IPS-11a (cell line): ENCODE measurements at regions not wholly inside any gene's neighbourhood (a gene's known extent, or its start where the extent isn't known, plus 50 kb on each side); places are given as distances from the start of the nearest gene placed in this dataset.

Experiments
- H3K4me3 ChIP-seq: one replicate; pipeline ENCODE4 v1.5.1; 2013; ENCODE audit warnings: low read depth, low read length, control low read depth

DNA sequence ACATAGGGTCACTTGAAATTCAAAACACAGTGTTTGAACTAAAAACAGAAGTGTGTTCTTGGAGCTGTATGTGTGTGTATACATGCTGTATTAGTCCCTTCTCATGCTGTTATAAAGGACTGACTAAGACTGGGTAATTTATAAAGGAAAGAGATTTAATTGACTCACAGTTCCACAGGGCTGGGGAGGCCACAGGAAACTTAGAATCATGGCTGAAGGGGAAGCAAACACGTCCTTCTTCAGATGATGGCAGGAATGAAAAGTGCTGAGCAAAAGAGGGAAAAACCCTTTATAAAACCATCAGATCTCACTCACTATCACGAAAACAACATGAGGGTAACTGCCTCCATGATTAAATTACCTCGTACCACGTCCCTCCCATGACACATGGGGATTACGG is 224.1 kb downstream of the BCAT1 start:
- H3K4me3 ChIP-seq = no peak overlapping the region

DNA sequence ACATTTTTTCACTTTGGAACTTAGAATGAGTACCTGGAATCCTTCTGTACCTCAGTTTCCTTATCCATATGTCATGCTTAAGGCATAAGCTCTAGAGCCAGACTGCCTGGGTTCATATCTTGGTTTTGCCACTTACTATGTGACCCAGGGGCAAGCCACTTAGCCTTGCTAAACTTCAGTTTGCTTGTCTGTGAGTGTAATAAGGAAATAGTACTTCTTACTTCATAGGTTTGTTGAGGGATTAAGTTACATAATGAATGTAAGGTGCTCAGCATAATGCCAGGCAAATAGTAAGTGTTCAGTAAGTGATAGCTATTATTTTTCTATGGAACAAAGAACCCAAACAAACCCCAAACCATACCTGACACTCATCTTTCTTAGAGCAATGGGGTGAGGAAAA is 225.1 kb downstream of the BCAT1 start:
- no peak overlapping the region for H3K4me3 ChIP-seq

DNA sequence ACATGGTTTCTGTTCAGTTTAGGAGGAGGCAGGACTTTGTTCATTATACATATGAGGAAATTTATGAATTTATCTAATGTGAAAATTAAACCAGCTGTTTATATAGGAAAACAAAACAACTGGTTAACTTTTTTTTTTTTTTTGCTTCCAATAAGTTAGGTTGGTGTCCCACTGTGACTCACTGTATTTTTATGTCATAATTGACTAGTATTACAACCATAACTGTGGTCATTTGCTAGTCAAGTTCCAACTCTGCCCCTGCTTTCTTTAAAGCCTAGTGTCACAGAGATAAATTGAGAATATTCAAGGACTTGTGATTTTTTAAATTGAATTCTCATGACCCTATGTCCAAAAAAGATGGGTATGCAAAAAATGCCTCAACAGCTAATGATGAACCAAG is 227.7 kb downstream of the BCAT1 start:
- no peak overlapping the region for H3K4me3 ChIP-seq

- H3K4me3 ChIP-seq = no peak overlapping the region
Measured at GRCh38 chr12:24719293-24719721, 229.6 kb downstream of the BCAT1 start.

DNA sequence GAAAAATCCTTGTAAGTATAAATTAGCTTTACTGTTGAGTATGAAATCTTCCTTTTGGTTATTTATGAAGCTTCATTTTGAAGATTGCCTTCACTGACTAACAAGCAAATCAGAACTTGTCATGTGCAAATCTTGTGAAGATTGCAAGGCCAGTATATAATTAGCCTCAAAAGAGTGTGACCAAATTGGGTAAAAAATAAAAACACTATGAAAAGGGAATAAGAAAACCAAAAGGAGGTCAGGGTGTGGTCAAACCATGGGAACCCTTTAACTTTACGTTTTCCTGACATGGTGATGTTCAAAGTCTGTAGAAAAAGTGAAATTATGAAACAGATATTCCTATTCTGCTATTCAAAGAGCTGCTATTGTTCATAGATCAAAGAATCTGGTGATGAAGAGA is 230.3 kb downstream of the BCAT1 start:
- no peak overlapping the region for H3K4me3 ChIP-seq

DNA sequence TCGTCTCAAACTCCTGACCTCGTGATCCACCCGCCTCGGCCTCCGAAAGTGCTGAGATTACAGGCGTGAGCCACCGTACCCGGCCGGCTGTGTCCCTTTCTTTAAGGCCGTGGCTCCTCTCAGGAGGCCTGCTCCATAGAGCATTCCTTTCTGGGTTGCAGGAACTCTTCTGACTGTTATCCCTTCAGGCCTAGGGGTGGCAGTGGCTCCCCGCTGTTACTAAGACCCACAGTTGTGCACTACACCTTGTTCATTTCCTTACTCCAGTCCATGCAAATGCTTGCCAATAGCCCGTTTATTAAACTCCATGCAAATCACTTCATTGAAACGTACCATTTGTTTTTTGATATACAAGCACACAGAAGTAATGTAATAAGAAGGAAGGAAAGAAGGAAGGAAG is 234.7 kb downstream of the BCAT1 start:
- H3K4me3 ChIP-seq = no peak overlapping the region

- no peak overlapping the region for H3K4me3 ChIP-seq
Measured at GRCh38 chr12:24711056-24712008, 237.6 kb downstream of the BCAT1 start.

- no peak overlapping the region for H3K4me3 ChIP-seq
Measured at GRCh38 chr12:24709216-24709615, 239.7 kb downstream of the BCAT1 start.

GRCh38 chr12:24708718-24709117 is 240.2 kb downstream of the BCAT1 start:
- H3K4me3 ChIP-seq = no peak overlapping the region

DNA sequence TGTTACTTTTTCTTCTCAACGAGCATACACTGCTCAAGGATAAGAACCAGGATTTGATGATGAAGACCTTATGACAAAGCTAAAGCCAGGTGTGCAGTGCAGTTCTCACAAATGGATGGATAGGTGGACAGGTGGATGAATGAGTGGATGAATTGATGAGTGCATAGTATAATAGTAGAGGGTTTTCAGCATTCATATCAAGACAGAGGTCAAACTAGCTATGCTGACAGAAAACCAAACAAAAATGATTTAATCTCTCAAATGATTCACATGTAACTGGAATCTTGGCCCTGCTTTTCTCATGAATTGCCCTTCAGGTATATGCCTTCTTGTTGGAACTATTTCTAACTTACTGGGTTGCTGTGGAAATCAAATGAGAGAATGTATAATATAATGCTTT is 240.9 kb downstream of the BCAT1 start:
- H3K4me3 ChIP-seq = no peak overlapping the region

DNA sequence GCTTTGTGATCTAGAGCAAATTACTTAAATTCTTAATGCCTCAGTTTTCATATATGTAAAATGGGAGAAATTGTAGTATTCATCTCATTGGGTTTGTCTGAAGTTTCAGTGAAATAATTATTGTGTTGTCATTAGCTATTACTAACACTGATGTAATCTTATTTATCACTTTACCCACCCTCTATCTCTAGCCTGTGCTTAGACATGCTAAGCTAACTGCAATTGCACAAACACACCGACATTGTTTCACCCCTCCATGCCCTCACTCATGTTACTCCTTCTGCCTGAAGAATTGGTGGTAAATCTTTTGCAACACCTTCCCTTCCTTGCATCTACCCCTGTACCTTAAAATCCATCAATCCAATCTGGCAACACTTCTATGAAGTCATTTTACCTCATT is 241.6 kb downstream of the BCAT1 start:
- H3K4me3 ChIP-seq = no peak overlapping the region

DNA sequence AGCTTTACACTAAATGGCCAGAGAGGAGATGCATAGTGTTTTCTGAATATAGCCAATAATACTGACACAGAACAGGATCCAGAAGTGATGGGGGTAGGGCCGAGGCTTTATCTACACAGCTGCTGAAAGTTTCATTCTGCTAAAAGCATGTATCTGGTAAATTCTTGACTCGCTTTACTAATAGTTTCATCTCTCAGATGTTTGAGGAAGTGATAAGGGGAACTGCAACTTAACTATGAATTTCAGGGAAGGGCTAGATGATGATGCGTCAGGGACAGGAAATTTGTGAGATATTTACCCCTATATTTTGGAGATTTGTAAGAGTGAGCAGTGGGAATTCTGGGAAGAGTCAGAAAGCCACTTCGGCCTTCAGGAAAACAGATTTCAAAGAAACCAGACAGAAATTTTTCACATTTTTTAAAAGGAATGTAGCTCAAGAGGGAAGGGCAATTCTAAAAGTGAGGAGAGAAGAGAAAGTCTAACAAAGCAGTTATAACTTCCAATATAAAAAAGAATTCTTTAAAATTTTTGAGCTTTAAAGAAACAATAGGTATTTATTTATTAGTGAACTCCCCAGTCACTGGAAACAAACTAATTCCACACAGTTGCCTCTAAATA is 243.1 kb downstream of the BCAT1 start:
- H3K4me3 ChIP-seq = no peak overlapping the region

DNA sequence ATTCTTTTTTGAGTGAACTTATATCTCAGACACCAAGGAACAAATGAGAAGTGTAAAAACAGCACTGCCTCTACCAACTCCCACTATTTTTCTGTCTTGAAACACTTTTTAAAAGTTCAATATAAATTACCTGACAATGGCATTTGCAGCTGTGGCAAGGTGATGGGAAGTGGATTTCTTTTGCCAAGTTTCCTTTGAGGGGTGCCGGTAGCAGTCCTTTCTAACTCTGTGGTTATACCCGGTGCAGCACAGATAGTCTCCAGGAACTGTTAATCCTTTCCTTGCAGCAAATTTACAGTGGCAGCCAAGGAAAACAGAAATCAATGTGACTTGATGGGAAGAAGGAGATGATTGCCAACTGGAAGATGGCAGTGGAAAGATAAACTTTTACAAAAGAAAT is 243.7 kb downstream of the BCAT1 start:
- no peak overlapping the region for H3K4me3 ChIP-seq

GRCh38 chr12:24701343-24701742 is 247.6 kb downstream of the BCAT1 start:
- H3K4me3 ChIP-seq = no peak overlapping the region

DNA sequence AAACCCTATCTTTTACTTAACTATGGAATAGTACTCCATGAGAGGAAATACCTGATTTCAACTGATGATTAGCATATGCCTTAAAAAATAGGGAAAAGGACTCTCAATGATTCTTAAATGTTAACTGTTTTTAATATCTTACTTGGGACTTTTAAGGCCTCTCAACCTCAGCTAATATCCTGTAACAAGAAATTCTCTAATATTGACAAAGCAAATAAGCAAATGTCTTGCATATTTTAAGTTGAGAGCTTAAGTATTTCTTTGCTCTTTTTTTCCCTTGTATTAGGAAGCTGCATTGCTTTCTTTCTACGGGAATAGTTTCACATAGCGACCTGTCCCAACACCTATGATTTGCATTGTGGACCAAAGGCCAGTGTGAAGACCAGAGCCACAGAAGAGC is 249.9 kb downstream of the BCAT1 start:
- H3K4me3 ChIP-seq = no peak overlapping the region

DNA sequence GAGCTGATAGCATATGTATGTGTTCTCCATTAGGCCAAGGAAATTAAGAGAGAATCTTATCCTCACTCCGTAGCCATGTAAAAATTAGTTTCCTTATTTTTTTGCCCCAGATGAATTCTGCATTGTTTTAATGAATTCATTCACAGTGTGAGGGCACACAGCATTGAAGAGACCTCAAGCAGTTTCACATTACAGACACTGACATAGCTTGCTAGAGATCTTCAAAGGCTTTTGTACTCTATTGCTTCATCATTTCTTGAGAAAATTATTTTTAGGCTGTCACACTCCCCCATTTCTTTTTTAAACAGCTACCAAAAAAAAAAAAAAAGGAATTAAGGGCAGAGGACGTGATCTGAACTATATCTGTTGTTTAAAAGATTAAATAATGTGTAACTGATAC is 251.1 kb downstream of the BCAT1 start:
- H3K4me3 ChIP-seq = no peak overlapping the region

- no peak overlapping the region for H3K4me3 ChIP-seq
Measured at GRCh38 chr12:24697295-24697694, 251.6 kb downstream of the BCAT1 start.

DNA sequence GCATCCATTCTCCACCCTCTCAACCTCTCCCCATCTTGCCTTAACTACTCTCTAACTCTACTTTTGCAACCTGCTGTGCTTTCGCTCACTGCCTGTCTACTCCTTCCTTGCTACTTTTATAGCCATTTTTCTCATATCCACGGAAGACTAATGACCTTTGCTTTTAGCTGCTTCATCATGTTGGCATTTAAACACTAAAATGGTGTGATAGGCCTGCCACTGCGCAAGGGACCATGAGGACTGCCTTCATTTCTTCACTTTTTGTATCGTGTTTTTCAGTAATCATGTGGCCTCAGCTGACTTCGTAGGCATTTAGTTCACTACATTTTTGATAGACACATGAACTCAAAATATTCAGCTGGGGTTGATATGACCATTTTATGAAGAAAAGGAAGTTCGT is 252.1 kb downstream of the BCAT1 start:
- no peak overlapping the region for H3K4me3 ChIP-seq

- H3K4me3 ChIP-seq = no peak overlapping the region
Measured at GRCh38 chr12:24695657-24696329, 253.1 kb downstream of the BCAT1 start.

DNA sequence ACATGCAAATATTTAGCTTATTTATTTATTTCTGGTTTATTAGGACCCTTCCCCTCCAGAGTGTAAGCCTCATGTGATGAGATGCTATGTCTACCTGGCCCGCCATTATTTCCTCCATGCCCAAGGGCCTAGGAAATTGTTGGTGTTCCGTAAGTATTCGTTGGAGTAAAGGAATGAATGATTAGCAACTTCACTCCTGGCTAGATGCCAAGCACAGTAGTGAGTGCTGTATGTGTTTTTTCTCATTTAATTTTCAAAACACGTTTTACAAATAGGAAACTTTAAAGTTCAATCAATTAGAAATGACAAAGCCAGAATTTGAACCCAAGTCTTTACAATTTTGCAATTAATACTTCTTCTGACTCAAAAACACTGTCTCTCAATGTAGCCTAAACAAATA is 253.8 kb downstream of the BCAT1 start:
- H3K4me3 ChIP-seq = no peak overlapping the region

GRCh38 chr12:24688601-24689000 is 260.3 kb downstream of the BCAT1 start:
- no peak overlapping the region for H3K4me3 ChIP-seq

GRCh38 chr12:24681570-24681969 is 267.3 kb downstream of the BCAT1 start:
- H3K4me3 ChIP-seq = no peak overlapping the region
